ENCODE measurements at regions not wholly inside any gene's neighbourhood (a gene's known extent, or its start where the extent isn't known, plus 50 kb on each side); places are given as distances from the start of the nearest gene placed in this dataset.

DNA sequence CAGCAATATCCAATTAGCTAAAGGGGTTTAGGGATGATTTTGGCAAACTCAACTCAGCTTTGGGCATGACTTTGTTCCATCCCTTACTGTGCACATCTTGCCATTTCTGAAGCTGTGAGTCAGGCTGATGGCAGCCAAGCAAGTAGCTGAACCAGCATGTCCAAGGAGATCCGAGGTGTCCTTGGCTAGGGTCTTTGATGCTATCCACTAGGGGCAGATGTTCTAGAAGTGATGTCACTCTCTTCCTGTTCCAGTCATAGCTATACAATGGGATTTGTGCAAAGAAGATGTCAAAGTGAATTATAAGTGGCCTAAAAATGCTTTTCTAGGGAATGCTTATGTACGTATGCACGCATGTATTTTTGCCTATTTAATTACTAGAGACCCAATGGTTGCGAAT is 160.8 kb upstream of the PAPPA start:
- Histone ChIP-seq H3K9ac (ENCODE audit: extremely low read depth, low read length, poor library complexity, severe bottlenecking) (no peak overlapping the region), H3K27me3 (ENCODE audit: control insufficient read depth, insufficient read depth, low read length, poor library complexity, severe bottlenecking) (no peaks in the 10 kb centered on the region), H3K9me3 (ENCODE audit: control insufficient read depth, low read length) (no peaks in the 10 kb centered on the region), H3K27ac (ENCODE audit: low read depth, low read length) (no peak overlapping the region), H3K36me3 (ENCODE audit: control insufficient read depth, insufficient read depth, low read length) (no peaks in the 10 kb centered on the region), H3K4me1 (ENCODE audit: control insufficient read depth, insufficient read depth, low read length) (no peaks in the 10 kb centered on the region), H3K4me3 (ENCODE audit: low read length) (no peak overlapping the region)
- no peaks in the 10 kb centered on the region for H3K9me3 Mint-ChIP-seq
- no peaks in the 10 kb centered on the region for H3K36me3 Mint-ChIP-seq (ENCODE audit: low read depth)
- WGBS, 2 experiments (ENCODE audit: insufficient coverage in 1 of 2, insufficient read length in 1 of 2) = 95 to 100% methylated on average over 4 of the region's 4 CpGs
- H3K27ac Mint-ChIP-seq = no peak overlapping the region
- TF ChIP-seq, protein P1, sequence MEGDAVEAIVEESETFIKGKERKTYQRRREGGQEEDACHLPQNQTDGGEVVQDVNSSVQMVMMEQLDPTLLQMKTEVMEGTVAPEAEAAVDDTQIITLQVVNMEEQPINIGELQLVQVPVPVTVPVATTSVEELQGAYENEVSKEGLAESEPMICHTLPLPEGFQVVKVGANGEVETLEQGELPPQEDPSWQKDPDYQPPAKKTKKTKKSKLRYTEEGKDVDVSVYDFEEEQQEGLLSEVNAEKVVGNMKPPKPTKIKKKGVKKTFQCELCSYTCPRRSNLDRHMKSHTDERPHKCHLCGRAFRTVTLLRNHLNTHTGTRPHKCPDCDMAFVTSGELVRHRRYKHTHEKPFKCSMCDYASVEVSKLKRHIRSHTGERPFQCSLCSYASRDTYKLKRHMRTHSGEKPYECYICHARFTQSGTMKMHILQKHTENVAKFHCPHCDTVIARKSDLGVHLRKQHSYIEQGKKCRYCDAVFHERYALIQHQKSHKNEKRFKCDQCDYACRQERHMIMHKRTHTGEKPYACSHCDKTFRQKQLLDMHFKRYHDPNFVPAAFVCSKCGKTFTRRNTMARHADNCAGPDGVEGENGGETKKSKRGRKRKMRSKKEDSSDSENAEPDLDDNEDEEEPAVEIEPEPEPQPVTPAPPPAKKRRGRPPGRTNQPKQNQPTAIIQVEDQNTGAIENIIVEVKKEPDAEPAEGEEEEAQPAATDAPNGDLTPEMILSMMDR (conservative IDR thresholded peaks at IDR 0.05) = peak; percentile 51
- DNase-seq = no peak
- H3K27me3 Mint-ChIP-seq (ENCODE audit: insufficient read depth) = no peaks in the 10 kb centered on the region
- no peak overlapping the region for H3K4me3 Mint-ChIP-seq
- H3K4me1 Mint-ChIP-seq = no peaks in the 10 kb centered on the region

DNA sequence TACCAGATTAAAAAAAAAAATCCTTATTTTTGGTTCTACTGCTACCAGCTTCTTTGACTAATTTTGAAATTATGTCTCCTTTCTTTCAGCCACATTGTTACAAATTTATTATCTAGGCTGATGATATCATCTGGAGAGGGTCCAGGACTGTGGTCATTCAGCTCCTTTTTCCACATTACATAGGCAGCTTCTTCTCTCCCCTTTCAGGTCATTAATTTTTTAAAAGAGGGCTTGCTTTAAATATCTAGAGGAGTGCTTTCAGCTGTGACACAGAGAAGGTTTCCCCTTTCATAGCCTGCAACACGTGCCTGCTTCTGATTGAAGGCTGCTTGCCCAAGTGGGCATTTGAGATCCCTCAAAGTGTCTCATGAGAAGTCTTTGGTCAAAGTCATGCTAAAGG is 155.7 kb upstream of the PAPPA start:
- Mint-ChIP-seq H3K27ac (no peak overlapping the region), H3K27me3 (ENCODE audit: insufficient read depth) (no peaks in the 10 kb centered on the region), H3K4me1 (no peaks in the 10 kb centered on the region), H3K9me3 (no peaks in the 10 kb centered on the region), H3K4me3 (no peak overlapping the region), H3K36me3 (ENCODE audit: low read depth) (no peaks in the 10 kb centered on the region)
- no peak for DNase-seq
- TF ChIP-seq, protein P1 (conservative IDR thresholded peaks at IDR 0.05) = no peak
- Histone ChIP-seq H3K4me3 (ENCODE audit: low read length) (no peak overlapping the region), H3K36me3 (ENCODE audit: control insufficient read depth, insufficient read depth, low read length) (no peaks in the 10 kb centered on the region), H3K9me3 (ENCODE audit: control insufficient read depth, low read length) (no peaks in the 10 kb centered on the region), H3K27me3 (ENCODE audit: control insufficient read depth, insufficient read depth, low read length, poor library complexity, severe bottlenecking) (no peaks in the 10 kb centered on the region), H3K27ac (ENCODE audit: low read depth, low read length) (no peak overlapping the region), H3K4me1 (ENCODE audit: control insufficient read depth, insufficient read depth, low read length) (no peaks in the 10 kb centered on the region), H3K9ac (ENCODE audit: extremely low read depth, low read length, poor library complexity, severe bottlenecking) (no peak overlapping the region)
- WGBS, 2 experiments (ENCODE audit: insufficient coverage in 1 of 2, insufficient read length in 1 of 2) = 73 to 89% methylated on average over 1 of the region's 1 CpG

DNA sequence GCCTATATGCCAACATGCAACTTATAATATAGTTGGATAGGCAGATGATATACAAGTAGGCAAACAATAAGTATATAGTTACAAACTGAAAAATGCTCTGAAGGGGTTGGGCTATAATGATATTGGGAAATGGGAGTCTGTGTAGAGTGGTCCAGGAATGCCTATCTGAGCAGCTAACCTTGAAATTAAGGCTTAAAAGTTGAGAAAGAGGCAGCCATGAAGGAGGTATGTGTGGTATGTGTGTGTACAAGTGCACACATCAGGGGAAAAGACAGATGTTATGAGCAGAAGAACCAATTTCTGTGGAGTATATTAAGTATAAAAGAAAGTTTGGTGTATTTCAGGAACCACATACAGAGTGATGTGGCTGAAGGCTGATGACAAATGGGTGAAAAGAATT is 154.9 kb upstream of the PAPPA start:
- no peak overlapping the region for H3K27ac ChIP-seq (ENCODE audit: low read depth, low read length)
- Mint-ChIP-seq H3K36me3 (ENCODE audit: low read depth) (no peaks in the 10 kb centered on the region), H3K27ac (no peak overlapping the region)

More for the DNA sequence above, 154.9 kb upstream of the PAPPA start:
- TF ChIP-seq, protein P1 (conservative IDR thresholded peaks at IDR 0.05) = no peak
- Histone ChIP-seq H3K9ac (ENCODE audit: extremely low read depth, low read length, poor library complexity, severe bottlenecking) (no peak overlapping the region), H3K4me1 (ENCODE audit: control insufficient read depth, insufficient read depth, low read length) (no peaks in the 10 kb centered on the region), H3K27me3 (ENCODE audit: control insufficient read depth, insufficient read depth, low read length, poor library complexity, severe bottlenecking) (no peaks in the 10 kb centered on the region), H3K4me3 (ENCODE audit: low read length) (no peak overlapping the region), H3K9me3 (ENCODE audit: control insufficient read depth, low read length) (no peaks in the 10 kb centered on the region), H3K36me3 (ENCODE audit: control insufficient read depth, insufficient read depth, low read length) (no peaks in the 10 kb centered on the region)
- Mint-ChIP-seq H3K27me3 (ENCODE audit: insufficient read depth) (no peaks in the 10 kb centered on the region), H3K9me3 (no peaks in the 10 kb centered on the region), H3K4me1 (no peaks in the 10 kb centered on the region), H3K4me3 (no peak overlapping the region)
- no peak for DNase-seq

All from endodermal cell (in vitro differentiated cells).